ENCODE measurements at regions not wholly inside any gene's neighbourhood (a gene's known extent, or its start where the extent isn't known, plus 50 kb on each side); places are given as distances from the start of the nearest gene placed in this dataset.

DNA sequence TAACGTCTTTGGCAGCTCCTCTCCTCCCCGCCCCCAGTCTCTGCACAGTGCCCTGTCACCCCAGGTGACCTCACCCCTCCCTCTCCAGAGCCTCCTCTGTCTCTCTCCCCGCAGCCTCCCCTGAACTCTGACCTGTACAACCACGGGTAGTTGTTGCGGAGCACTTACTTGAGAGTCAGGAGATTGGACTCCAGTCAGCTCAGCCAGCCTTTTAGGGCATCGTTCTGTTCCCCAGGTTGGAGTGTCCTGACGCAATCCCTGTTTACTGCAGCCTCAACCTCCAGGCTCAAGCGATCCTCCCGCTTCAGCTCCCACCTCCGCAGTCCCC lies 177.7 kb downstream of the UACA start:
- TF ChIP-seq, protein P1, sequence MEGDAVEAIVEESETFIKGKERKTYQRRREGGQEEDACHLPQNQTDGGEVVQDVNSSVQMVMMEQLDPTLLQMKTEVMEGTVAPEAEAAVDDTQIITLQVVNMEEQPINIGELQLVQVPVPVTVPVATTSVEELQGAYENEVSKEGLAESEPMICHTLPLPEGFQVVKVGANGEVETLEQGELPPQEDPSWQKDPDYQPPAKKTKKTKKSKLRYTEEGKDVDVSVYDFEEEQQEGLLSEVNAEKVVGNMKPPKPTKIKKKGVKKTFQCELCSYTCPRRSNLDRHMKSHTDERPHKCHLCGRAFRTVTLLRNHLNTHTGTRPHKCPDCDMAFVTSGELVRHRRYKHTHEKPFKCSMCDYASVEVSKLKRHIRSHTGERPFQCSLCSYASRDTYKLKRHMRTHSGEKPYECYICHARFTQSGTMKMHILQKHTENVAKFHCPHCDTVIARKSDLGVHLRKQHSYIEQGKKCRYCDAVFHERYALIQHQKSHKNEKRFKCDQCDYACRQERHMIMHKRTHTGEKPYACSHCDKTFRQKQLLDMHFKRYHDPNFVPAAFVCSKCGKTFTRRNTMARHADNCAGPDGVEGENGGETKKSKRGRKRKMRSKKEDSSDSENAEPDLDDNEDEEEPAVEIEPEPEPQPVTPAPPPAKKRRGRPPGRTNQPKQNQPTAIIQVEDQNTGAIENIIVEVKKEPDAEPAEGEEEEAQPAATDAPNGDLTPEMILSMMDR (IDR thresholded peaks at IDR 0.05), result no peak
- peak in 1 of 2 donors; percentile 33 for DNase-seq
- H3K9me3 Mint-ChIP-seq, result no peaks in the 10 kb centered on the region
- no peak overlapping the region for H3K4me3 ChIP-seq (ENCODE audit: low read length)
- H3K36me3 Mint-ChIP-seq, result no peaks in the 10 kb centered on the region
- ATAC-seq, result peak in 1 of 3 donors; percentile 33
- no peak overlapping the region for H3K4me3 Mint-ChIP-seq
- H3K4me1 ChIP-seq (ENCODE audit: control insufficient read depth, insufficient read depth, low read length), result peaks cover 11% of the 10 kb centered on the region
- H3K4me1 Mint-ChIP-seq, result peaks cover 21 to 27% of the 10 kb centered on the region in 2 donors
- intact Hi-C loops (cut with micrococcal nuclease), result no loop called here
- peaks cover 27 to 43% of the 10 kb centered on the region in 2 donors for H3K27me3 Mint-ChIP-seq (ENCODE audit: low read depth in 2 of 2)
- 56% methylated on average over 10 of the region's 10 CpGs for WGBS (ENCODE audit: insufficient coverage)
- no peaks in the 10 kb centered on the region for H3K9me3 ChIP-seq (ENCODE audit: control insufficient read depth, insufficient read depth, low read length)
- H3K36me3 ChIP-seq (ENCODE audit: control insufficient read depth, insufficient read depth, low read length), result no peaks in the 10 kb centered on the region
- H3K27ac Mint-ChIP-seq, result no peak overlapping the region
- H3K27ac ChIP-seq (ENCODE audit: low read length), result no peak overlapping the region
- peaks cover 15% of the 10 kb centered on the region for H3K27me3 ChIP-seq (ENCODE audit: control insufficient read depth, insufficient read depth, low read length)

DNA sequence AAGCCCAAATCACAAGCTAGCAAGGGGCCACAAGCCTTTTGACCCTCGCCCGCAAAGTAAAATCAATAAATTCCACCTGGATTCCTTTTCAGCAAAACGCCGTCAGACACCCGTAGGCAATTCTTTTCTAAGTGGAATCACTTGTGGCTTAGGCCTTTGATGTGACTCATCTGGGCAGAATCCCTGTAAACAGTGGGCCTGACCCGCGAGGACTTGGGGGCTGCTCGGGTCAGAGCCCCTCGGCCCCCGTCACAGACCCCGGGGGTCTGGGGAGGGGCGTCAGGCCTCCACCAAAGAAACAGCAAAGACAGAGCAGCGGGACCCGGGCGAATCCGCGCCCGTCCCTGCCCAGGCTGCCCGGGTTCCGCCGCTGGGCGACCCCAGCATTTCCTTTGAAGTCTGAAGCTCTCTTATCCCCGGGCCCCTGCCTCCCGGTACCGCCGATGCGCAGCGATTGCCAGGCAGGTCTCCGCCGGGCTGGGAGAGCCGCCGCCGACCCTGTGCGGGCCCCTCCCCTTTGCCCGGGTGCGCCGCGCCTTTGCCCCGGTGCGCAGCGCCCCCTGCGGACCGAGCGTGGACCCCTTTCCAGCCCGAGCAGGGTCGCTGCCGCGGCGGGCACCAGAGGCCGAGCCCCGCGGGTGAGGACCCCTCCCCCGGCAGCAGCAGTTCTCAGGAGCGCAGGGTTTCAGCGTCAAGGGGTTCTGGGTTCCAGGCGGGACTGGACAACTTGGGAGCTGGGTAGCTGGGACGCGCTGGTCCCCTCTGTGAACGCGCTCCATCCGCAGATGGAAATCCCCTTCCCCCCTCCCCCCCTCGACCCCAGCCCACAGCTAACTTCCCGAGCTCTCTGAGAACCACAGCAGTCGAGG lies 178.3 kb downstream of the UACA start:
- H3K27ac ChIP-seq (ENCODE audit: low read length), result no peak overlapping the region
- H3K4me1 ChIP-seq (ENCODE audit: control insufficient read depth, insufficient read depth, low read length), result peaks cover 14% of the 10 kb centered on the region
- Mint-ChIP-seq H3K27me3 (ENCODE audit: low read depth in 2 of 2) (peaks cover 27 to 43% of the 10 kb centered on the region in 2 donors), H3K4me3 (no peak overlapping the region), H3K9me3 (no peaks in the 10 kb centered on the region), H3K27ac (no peak overlapping the region), H3K4me1 (peaks cover 21 to 31% of the 10 kb centered on the region in 2 donors), H3K36me3 (no peaks in the 10 kb centered on the region)
- 27% methylated on average over 58 of the region's 64 CpGs for WGBS (ENCODE audit: insufficient coverage)
- peaks cover 19% of the 10 kb centered on the region for H3K27me3 ChIP-seq (ENCODE audit: control insufficient read depth, insufficient read depth, low read length)
- DNase-seq, result peak in 1 of 2 donors; percentile 69
- ATAC-seq, result peak in 2 of 3 donors; percentile 46 to 61
- H3K4me3 ChIP-seq (ENCODE audit: low read length), result no peak overlapping the region
- H3K36me3 ChIP-seq (ENCODE audit: control insufficient read depth, insufficient read depth, low read length), result no peaks in the 10 kb centered on the region
- TF ChIP-seq, protein P1 (IDR thresholded peaks at IDR 0.05), result no peak
- H3K9me3 ChIP-seq (ENCODE audit: control insufficient read depth, insufficient read depth, low read length), result no peaks in the 10 kb centered on the region
- intact Hi-C loops (cut with micrococcal nuclease), result no loop called here

DNA sequence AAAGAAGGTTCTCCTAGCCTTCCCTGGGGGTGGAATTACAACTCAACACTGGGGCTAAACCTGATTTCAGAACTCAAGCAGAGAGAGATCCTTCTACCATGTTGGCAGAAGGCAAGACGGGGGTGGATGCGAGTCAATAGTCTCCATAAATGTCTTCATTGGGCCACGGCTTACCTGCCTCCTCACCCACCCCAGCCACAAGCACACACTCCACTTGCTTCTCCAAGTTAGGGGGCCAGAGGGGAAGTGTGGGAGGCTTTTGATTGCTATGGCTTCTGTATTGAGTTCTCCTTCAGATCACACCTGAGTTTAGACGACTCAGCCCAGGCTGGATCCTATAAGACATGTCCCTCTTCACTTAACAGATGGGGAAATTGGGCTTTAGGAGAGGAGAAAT lies 178.9 kb downstream of the UACA start:
- H3K4me1 Mint-ChIP-seq, result peaks cover 20 to 29% of the 10 kb centered on the region in 2 donors
- DNase-seq, result no peak
- intact Hi-C loops (cut with micrococcal nuclease), result no loop called here

More for the DNA sequence above, 178.9 kb downstream of the UACA start:
- Histone ChIP-seq H3K4me3 (ENCODE audit: low read length) (no peak overlapping the region), H3K4me1 (ENCODE audit: control insufficient read depth, insufficient read depth, low read length) (peaks cover 14% of the 10 kb centered on the region), H3K9me3 (ENCODE audit: control insufficient read depth, insufficient read depth, low read length) (no peaks in the 10 kb centered on the region), H3K36me3 (ENCODE audit: control insufficient read depth, insufficient read depth, low read length) (no peaks in the 10 kb centered on the region), H3K27me3 (ENCODE audit: control insufficient read depth, insufficient read depth, low read length) (peaks cover 19% of the 10 kb centered on the region), H3K27ac (ENCODE audit: low read length) (no peak overlapping the region)
- TF ChIP-seq, protein P1 (IDR thresholded peaks at IDR 0.05), result no peak
- Mint-ChIP-seq H3K9me3 (no peaks in the 10 kb centered on the region), H3K4me3 (no peak overlapping the region), H3K27me3 (ENCODE audit: low read depth in 2 of 2) (peaks cover 32 to 48% of the 10 kb centered on the region in 2 donors), H3K36me3 (no peaks in the 10 kb centered on the region), H3K27ac (no peak overlapping the region)
- no peak for ATAC-seq
- 72% methylated on average over 2 of the region's 4 CpGs for WGBS (ENCODE audit: insufficient coverage)
